Uterus (tissue), 3 donors: ENCODE measurements at regions not wholly inside any gene's neighbourhood (a gene's known extent, or its start where the extent isn't known, plus 50 kb on each side); places are given as distances from the start of the nearest gene placed in this dataset.
"Not testable (repeated sequence)": the region's sequence is repeated elsewhere in the genome, so short reads cannot be mapped to it uniquely, and the experiment has no call there.

Source experiments
- DNase-seq, 2 donors: peaks; one replicate each; pipeline ENCODE4 v3.0.0-alpha.2; 2019 to 2020
- H3K27ac ChIP-seq, 2 donors: fragments of 200-600 bp; sonication (generic); 1 replicate in 1 of 2; 2 replicates in 1 of 2; pipeline ENCODE4 v1.5.1; 2016 to 2018
- H3K27me3 ChIP-seq, 2 donors: fragments of 200-600 bp; sonication (generic); one replicate each; pipeline ENCODE4 v1.5.1; 2018 to 2019; ENCODE audit warnings: control low read depth in 1 of 2
- H3K36me3 ChIP-seq, 2 donors: fragments of 200-600 bp; sonication (generic); one replicate each; pipeline ENCODE4 v1.5.1; 2019; ENCODE audit warnings: control low read depth in 1 of 2
- H3K4me1 ChIP-seq, 2 donors: fragments of 200-600 bp; sonication (generic); one replicate each; pipeline ENCODE4 v1.5.1; 2018 to 2019; ENCODE audit warnings: control low read depth in 1 of 2
- H3K4me3 ChIP-seq, 2 donors: fragments of 200-600 bp; sonication (generic); 1 replicate in 1 of 2; 2 replicates in 1 of 2; pipeline ENCODE4 v1.5.1; 2018 to 2019; ENCODE audit warnings: mild to moderate bottlenecking in 1 of 2
- H3K9me3 ChIP-seq, 2 donors: fragments of 200-600 bp; sonication (generic); one replicate each; pipeline ENCODE4 v1.5.1; 2019; ENCODE audit warnings: control low read depth in 1 of 2
- CTCF ChIP-seq, 4 experiments: fragments of 200-600 bp in 2 of 4; fragments of 450-650 bp in 2 of 4; sonication (generic) in 2 of 4; IDR thresholded peaks; one replicate each; pipeline ENCODE4 v1.5.1; 2016 to 2019; ENCODE audit warnings: antibody characterized with exemption in 4 of 4, mild to moderate bottlenecking in 2 of 4, moderate library complexity in 1 of 4
- POLR2A ChIP-seq, 2 donors: fragments of 450-650 bp; IDR thresholded peaks; one replicate each; pipeline ENCODE4 v1.6.1; 2016; ENCODE audit warnings: antibody characterized with exemption in 2 of 2, mild to moderate bottlenecking in 1 of 2, moderate library complexity in 1 of 2
- intact Hi-C: fragments of 100-400 bp; cut with DNase I; formaldehyde crosslinking; loops from one replicate; pipeline ENCODE4 v1.15.1; 2023; ENCODE audit warnings: low total_unique reads
- donor health status: DM: yes; HTN: yes; CAD: no.

DNA sequence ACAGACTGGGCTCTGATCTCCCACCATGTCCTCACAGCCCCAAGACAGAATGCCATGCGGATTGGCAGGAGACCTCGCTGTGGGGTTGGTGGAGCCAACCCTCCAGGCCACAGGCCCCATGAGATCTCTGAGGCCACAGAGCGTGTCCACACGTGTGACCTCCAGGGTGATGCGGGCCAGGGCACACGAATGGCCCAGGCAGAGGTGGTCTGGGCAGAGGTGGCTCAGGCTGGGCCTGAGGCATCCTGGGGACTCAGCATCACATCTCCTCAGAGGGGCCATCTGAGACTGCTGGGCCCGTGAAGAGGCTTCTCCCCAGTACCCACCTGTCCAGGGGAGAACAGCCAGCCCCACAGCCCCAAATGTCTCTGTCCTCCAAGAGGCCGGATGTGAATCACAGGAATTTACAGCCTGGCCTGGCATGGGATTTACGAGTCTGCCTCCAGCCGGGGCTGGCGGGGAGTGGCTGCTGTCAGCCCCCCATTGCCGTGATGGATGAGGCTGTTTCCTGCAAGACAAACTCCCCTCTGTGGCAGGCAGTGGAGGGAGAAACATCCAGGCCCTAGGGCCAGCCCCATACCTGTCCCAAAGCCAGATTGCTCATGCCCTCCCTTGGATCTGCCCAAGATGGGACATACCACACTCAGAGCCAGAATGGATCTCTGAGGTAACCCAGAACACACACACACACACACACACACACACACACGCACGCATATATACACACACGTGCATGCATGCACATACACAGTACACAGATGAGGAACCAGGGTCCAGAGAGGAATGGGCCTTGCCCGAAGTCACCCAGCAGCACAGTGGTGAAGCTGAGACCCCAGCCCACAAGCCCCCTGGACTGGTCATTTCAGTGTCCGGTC, 208.3 kb downstream of the TBC1D2B start:
- intact Hi-C loops, result no loop called here
- H3K27me3 ChIP-seq, result no peaks in the 10 kb centered on the region
- no peaks in the 10 kb centered on the region for H3K9me3 ChIP-seq
- H3K36me3 ChIP-seq, result no peaks in the 10 kb centered on the region
- peaks cover 0 to 4% of the 10 kb centered on the region in 2 donors for H3K4me1 ChIP-seq
- no peak overlapping the region for H3K27ac ChIP-seq
- no peak for DNase-seq
- TF ChIP-seq CTCF (IDR thresholded peaks at IDR 0.05), result no peak
- TF ChIP-seq POLR2A (IDR thresholded peaks at IDR 0.05), result no peak
- no peak overlapping the region for H3K4me3 ChIP-seq

GRCh38 chr15:77868048-77868629, 209.4 kb downstream of the TBC1D2B start:
- H3K27ac ChIP-seq, H3K4me3 ChIP-seq, intact Hi-C loops, H3K36me3 ChIP-seq, H3K9me3 ChIP-seq, DNase-seq, H3K27me3 ChIP-seq, H3K4me1 ChIP-seq: not testable (repeated sequence)

DNA sequence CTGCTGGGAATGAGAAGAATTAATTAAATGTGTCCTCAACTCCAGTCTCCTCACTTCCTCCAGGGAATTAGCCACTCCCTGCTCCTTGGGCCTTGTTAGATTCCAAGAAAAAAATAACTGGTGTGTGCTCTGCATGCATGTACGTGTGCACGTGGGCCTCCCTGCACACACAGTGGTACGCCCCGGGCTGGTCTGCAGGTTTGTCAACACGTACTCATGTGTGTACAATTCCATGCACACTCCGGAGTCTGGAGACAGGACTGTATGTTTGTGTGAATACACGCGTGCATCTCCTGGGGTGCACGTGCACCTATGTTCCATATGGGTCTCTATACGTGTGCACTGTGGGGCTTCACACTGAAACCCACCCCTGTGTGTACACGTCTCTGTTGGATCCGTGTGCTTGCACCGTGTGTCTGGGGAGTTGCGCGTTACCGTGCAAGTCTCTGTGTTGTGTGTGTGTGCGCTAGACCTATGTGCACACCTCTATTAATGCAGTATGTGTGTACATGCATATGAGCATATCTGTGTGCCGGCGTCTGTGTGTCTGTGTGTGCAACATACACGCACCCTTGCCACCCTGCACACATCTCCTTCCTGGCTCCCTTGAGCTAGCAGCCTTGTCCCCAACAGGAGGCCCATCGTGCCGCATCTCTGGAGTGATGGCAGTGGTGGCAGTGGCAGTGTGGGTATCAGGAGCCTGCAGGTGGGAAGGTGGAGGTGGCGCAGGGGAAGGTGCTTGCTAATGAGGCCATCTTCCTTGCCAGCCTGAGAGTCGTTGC, 210.1 kb downstream of the TBC1D2B start:
- no peak for TF ChIP-seq POLR2A (IDR thresholded peaks at IDR 0.05)
- TF ChIP-seq CTCF (IDR thresholded peaks at IDR 0.05), result no peak
- peak in 1 of 2 donors; percentile 11 for DNase-seq
- no peaks in the 10 kb centered on the region for H3K9me3 ChIP-seq

GRCh38 chr15:77866596-77867125, 210.8 kb downstream of the TBC1D2B start:
- Histone ChIP-seq H3K36me3 (no peaks in the 10 kb centered on the region), H3K4me3 (no peak overlapping the region), H3K27me3 (no peaks in the 10 kb centered on the region), H3K9me3 (no peaks in the 10 kb centered on the region), H3K27ac (no peak overlapping the region), H3K4me1 (peaks cover 0 to 4% of the 10 kb centered on the region in 2 donors)
- peak in 1 of 2 donors; percentile 4 for DNase-seq
- TF ChIP-seq POLR2A (IDR thresholded peaks at IDR 0.05) (no peak), CTCF (IDR thresholded peaks at IDR 0.05) (no peak)
- intact Hi-C loops, result no loop called here

More for the DNA sequence above, 210.1 kb downstream of the TBC1D2B start:
- Histone ChIP-seq H3K27me3 (no peaks in the 10 kb centered on the region), H3K27ac (no peak overlapping the region), H3K4me3 (no peak overlapping the region), H3K36me3 (no peaks in the 10 kb centered on the region), H3K4me1 (peaks cover 0 to 4% of the 10 kb centered on the region in 2 donors)
- intact Hi-C loops, result no loop called here

GRCh38 chr15:77866186-77866585, 211.3 kb downstream of the TBC1D2B start:
- TF ChIP-seq POLR2A (IDR thresholded peaks at IDR 0.05) (no peak), CTCF (IDR thresholded peaks at IDR 0.05) (no peak)
- Histone ChIP-seq H3K9me3 (no peaks in the 10 kb centered on the region), H3K27ac (no peak overlapping the region), H3K27me3 (no peaks in the 10 kb centered on the region), H3K36me3 (no peaks in the 10 kb centered on the region), H3K4me3 (no peak overlapping the region), H3K4me1 (peaks cover 0 to 4% of the 10 kb centered on the region in 2 donors)
- DNase-seq, result peak in 1 of 2 donors; percentile 8
- intact Hi-C loops, result no loop called here
